K562 (cell line): ENCODE measurements at regions not wholly inside any gene's neighbourhood (a gene's known extent, or its start where the extent isn't known, plus 50 kb on each side); places are given as distances from the start of the nearest gene placed in this dataset.

Experiments used
- ATAC-seq: fragments of 200-7000 bp; cut with Tn5 transposase; 3 replicates; pipeline ENCODE4 v1.9.1; 2020; ENCODE audit warnings: moderate library complexity
- BruUV-seq: library from RNA; stranded (reverse); fragments of 400-500 nt; replicated peaks from 2 replicates; lab custom pipeline; 2021; lab: Mats Ljungman, UMichigan
- CTCF ChIA-PET: fragments of 300-600 bp; formaldehyde crosslinking; extraction: SDS; loops from one replicate; lab custom pipeline; 2021; ENCODE audit warnings: low intra/inter-chr PET ratio; lab: Yijun Ruan, JAX
- POLR2A ChIA-PET: fragments of 300-600, 350-650 bp; sonication (Branson Sonifier 250); formaldehyde crosslinking; extraction: SDS; loops from one replicate; lab custom pipeline; 2021; ENCODE audit warnings: antibody characterized with exemption, inconsistent platforms; lab: Yijun Ruan, JAX
- DNase-seq, 4 experiments: peaks; one replicate each; pipeline versions ENCODE4 v3.0.0 to v3.0.0-alpha.2; 2011 to 2018; ENCODE audit warnings: low spot score in 3 of 4, mixed read lengths in 3 of 4; ENCODE audit errors: extremely low read depth in 1 of 4
- FAIRE-seq: peaks from 2 replicates; lab custom pipeline; 2011; peaks lifted over from hg19 to GRCh38; lab: Jason Lieb, UNC
- H2AFZ ChIP-seq: 2 replicates; pipeline ENCODE4 v1.6.0; 2011; ENCODE audit warnings: low read depth, low read length, control low read depth, inconsistent platforms
- H3K27ac ChIP-seq: fragments of 200-600 bp; 3 replicates; pipeline ENCODE4 v1.8.0; 2011; ENCODE audit warnings: low read depth, mild to moderate bottlenecking, control low read depth, inconsistent platforms, low read length, moderate library complexity, mixed read lengths; ENCODE audit errors: extremely low read depth
- H3K27me3 ChIP-seq, 2 experiments: fragments of 300-600 bp in 1 of 2; 2 replicates in 1 of 2; 3 replicates in 1 of 2; pipeline versions ENCODE4 v1.6.0 to v1.8.0; 2011; ENCODE audit warnings: inconsistent platforms in 2 of 2, low read length in 2 of 2, mild to moderate bottlenecking in 1 of 2, mixed read lengths in 1 of 2, moderate library complexity in 1 of 2; ENCODE audit not compliant: control insufficient read depth in 2 of 2, insufficient read depth in 2 of 2
- H3K36me3 ChIP-seq: fragments of 300-600 bp; 3 replicates; pipeline ENCODE4 v1.8.0; 2011; ENCODE audit warnings: mild to moderate bottlenecking, low read length, inconsistent platforms; ENCODE audit not compliant: control insufficient read depth, insufficient read depth
- H3K4me1 ChIP-seq, 2 experiments: fragments of 200-600 bp in 1 of 2; replicated peaks in 1 of 2; 2 replicates in 1 of 2; 3 replicates in 1 of 2; pipeline versions ENCODE4 v1.5.1 to v1.8.0; 2011; ENCODE audit warnings: inconsistent platforms in 2 of 2, low read length in 2 of 2, mild to moderate bottlenecking in 1 of 2, mixed read lengths in 1 of 2, moderate library complexity in 1 of 2; ENCODE audit not compliant: control insufficient read depth in 2 of 2, insufficient read depth in 2 of 2
- H3K4me2 ChIP-seq: 2 replicates; pipeline ENCODE4 v1.6.1; 2011; ENCODE audit warnings: low read length, control low read depth, inconsistent platforms, mixed read lengths; ENCODE audit not compliant: insufficient read depth
- H3K4me3 ChIP-seq: fragments of 200-600 bp; sonication (generic), shearing (Covaris generic); 2 replicates; pipeline ENCODE4 v1.5.1; 2016; ENCODE audit warnings: control low read depth, inconsistent platforms
- H3K79me2 ChIP-seq: fragments of 200-600 bp; 3 replicates; pipeline ENCODE4 v1.8.0; 2011; ENCODE audit warnings: low read length, inconsistent platforms; ENCODE audit not compliant: control insufficient read depth, insufficient read depth
- H3K9ac ChIP-seq, 2 experiments: 2 replicates each; pipeline versions ENCODE4 v1.6.0 to v1.6.1; 2011; ENCODE audit warnings: low read depth in 2 of 2, low read length in 2 of 2, control low read depth in 1 of 2, inconsistent platforms in 1 of 2, mild to moderate bottlenecking in 1 of 2, mixed read lengths in 1 of 2; ENCODE audit not compliant: insufficient read depth in 1 of 2
- H3K9me1 ChIP-seq: one replicate; pipeline ENCODE4 v1.6.0; 2011; ENCODE audit warnings: inconsistent platforms, mild to moderate bottlenecking, low read length, moderate library complexity; ENCODE audit not compliant: control insufficient read depth, insufficient read depth
- H3K9me3 ChIP-seq: replicated peaks from 2 replicates; pipeline ENCODE4 v1.5.1; 2011; ENCODE audit warnings: low read depth, low read length, inconsistent platforms; ENCODE audit not compliant: control insufficient read depth, insufficient read depth
- H4K20me1 ChIP-seq: replicated peaks from 2 replicates; pipeline ENCODE4 v1.6.1; 2011; ENCODE audit warnings: low read length, inconsistent platforms, mixed read lengths; ENCODE audit not compliant: control insufficient read depth, insufficient read depth
- ATF3 ChIP-seq, 2 experiments: fragments of 450-650 bp in 1 of 2; sonication (generic) in 1 of 2; formaldehyde crosslinking in 1 of 2; IDR thresholded peaks in 1 of 2; conservative IDR thresholded peaks in 1 of 2; 2 replicates each; pipeline versions ENCODE4 v1.6.1 to v1.8.1; 2016 to 2023; ENCODE audit warnings: mild to moderate bottlenecking in 2 of 2, moderate library complexity in 2 of 2, inconsistent platforms in 1 of 2, missing genetic modification reagents in 1 of 2
- EZH2 ChIP-seq: IDR thresholded peaks from 2 replicates; pipeline ENCODE4 v1.6.1; 2012; ENCODE audit warnings: low read depth, mild to moderate bottlenecking, inconsistent platforms, low read length, borderline replicate concordance
- HLTF ChIP-seq: fragments of 450-650 bp; IDR thresholded peaks from 2 replicates; pipeline ENCODE4 v1.6.1; 2016
- MEF2D ChIP-seq: conservative IDR thresholded peaks from 2 replicates; pipeline ENCODE4 v1.6.1; 2016; ENCODE audit warnings: low read depth, missing genetic modification characterization, missing compliant biosample characterization
- NONO ChIP-seq, 2 experiments: fragments of 200-400 bp in 1 of 2; fragments of 450-650 bp in 1 of 2; formaldehyde crosslinking in 1 of 2; IDR thresholded peaks; 2 replicates each; pipeline ENCODE4 v1.6.1; 2017; ENCODE audit warnings: low read depth in 2 of 2, mild to moderate bottlenecking in 2 of 2, moderate library complexity in 2 of 2, low read length in 1 of 2
- ZBTB12 ChIP-seq: fragments of 250-450 bp; sonication (Bioruptor Pico); IDR thresholded peaks from 2 replicates; pipeline ENCODE4 v1.4.0; 2020
- ZBTB9 ChIP-seq: fragments of 450-650 bp; formaldehyde crosslinking; IDR thresholded peaks from 2 replicates; pipeline ENCODE4 v1.4.0; 2020; ENCODE audit warnings: mild to moderate bottlenecking, moderate library complexity
- ZNF3 ChIP-seq: fragments of 250-450 bp; sonication (Bioruptor Pico); IDR thresholded peaks from 2 replicates; pipeline ENCODE4 v1.5.0; 2021; ENCODE audit warnings: mild to moderate bottlenecking, moderate library complexity
- ZSCAN32 ChIP-seq: fragments of 450-650 bp; formaldehyde crosslinking; IDR thresholded peaks from 2 replicates; pipeline ENCODE4 v1.4.0; 2020; ENCODE audit warnings: mild to moderate bottlenecking, moderate library complexity
- WGBS: fragments of 100-300 bp; shearing (Covaris generic); methylation state at CpG from one replicate; pipeline ENCODE4 v1.1.6; 2016; ENCODE audit warnings: low coverage, mixed read lengths; ENCODE audit not compliant: insufficient coverage; ENCODE audit errors: missing lambda C conversion rate; 5-methylcytosine and 5-hydroxymethylcytosine counted together
- in situ Hi-C: fragments of 300-500 bp; cut with MboI; formaldehyde crosslinking; loops from 4 replicates; pipeline ENCODE4 v1.15.0; 2018; ENCODE audit warnings: inconsistent platforms, mixed read lengths
- intact Hi-C: fragments of 100-400 bp; cut with micrococcal nuclease; formaldehyde crosslinking; loops from 2 replicates; pipeline ENCODE4 v1.14.2; 2022

DNA sequence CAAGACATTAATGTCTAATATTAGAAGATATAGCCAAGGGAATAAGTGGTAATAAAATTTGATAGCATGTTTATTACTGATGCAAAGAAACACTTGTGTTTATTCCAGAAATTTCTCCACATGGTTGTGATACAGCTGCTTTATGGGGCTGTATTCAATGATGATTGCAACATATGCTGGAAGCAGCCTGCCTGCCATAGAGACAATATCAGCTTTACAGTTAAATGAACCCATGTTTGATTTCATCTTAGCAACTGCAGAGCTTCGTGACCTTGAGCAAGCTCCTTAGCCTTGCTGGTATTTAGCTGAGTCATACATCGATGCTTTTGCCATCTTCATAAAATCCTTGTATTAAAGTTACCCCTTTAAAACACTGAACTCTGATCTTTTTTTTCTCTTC, 168.1 kb upstream of the STAC start:
- Histone ChIP-seq H3K4me3 (no peak overlapping the region), H3K9ac (no peak overlapping the region), H2AFZ (no peak overlapping the region), H3K27me3 (no peaks in the 10 kb centered on the region), H3K9me3 (no peaks in the 10 kb centered on the region), H3K4me2 (no peak overlapping the region), H4K20me1 (no peaks in the 10 kb centered on the region)
- intact Hi-C loops = no loop called here
- no TSS peak for BruUV-seq
- no peak for ATAC-seq
- POLR2A ChIA-PET = no interaction called here
- no peak for TF ChIP-seq ZBTB12 (CRISPR knock-in tag)
- TF ChIP-seq EZH2 = no peak
- TF ChIP-seq ATF3 (IDR thresholded peaks at IDR 0.05) = no peak
- TF ChIP-seq ATF3 (CRISPR knock-in tag; conservative IDR thresholded peaks at IDR 0.05) = no peak
- TF ChIP-seq, all 486 proteins: peak for 0
- no peaks in the 10 kb centered on the region for H3K79me2 ChIP-seq
- CTCF ChIA-PET = no interaction called here
- H3K4me1 ChIP-seq = no peaks in the 10 kb centered on the region
- H3K36me3 ChIP-seq = no peaks in the 10 kb centered on the region
- in situ Hi-C loops = no loop called here
- no peak for FAIRE-seq
- no peak overlapping the region for H3K27ac ChIP-seq
- DNase-seq = no peak
- H3K9me1 ChIP-seq = no peaks in the 10 kb centered on the region
- 2% methylated on average over 2 of the region's 2 CpGs for WGBS

- no TSS peak for BruUV-seq
- Histone ChIP-seq H3K27ac (no peak overlapping the region), H3K4me2 (no peak overlapping the region), H3K9me1 (no peaks in the 10 kb centered on the region), H3K4me3 (no peak overlapping the region), H2AFZ (no peak overlapping the region), H3K9ac (no peak overlapping the region), H3K4me1 (no peaks in the 10 kb centered on the region), H3K79me2 (no peaks in the 10 kb centered on the region), H3K9me3 (no peaks in the 10 kb centered on the region), H3K27me3 (no peaks in the 10 kb centered on the region), H4K20me1 (no peaks in the 10 kb centered on the region), H3K36me3 (no peaks in the 10 kb centered on the region)
- in situ Hi-C loops = no loop called here
- no peak for ATAC-seq
- no peak for DNase-seq
- intact Hi-C loops = no loop called here
- FAIRE-seq = no peak
- ChIA-PET POLR2A (no interaction called here), CTCF (no interaction called here)
- 0% methylated on average over 3 of the region's 3 CpGs for WGBS
- TF ChIP-seq NONO (IDR thresholded peaks at IDR 0.05; ENCODE audit: low read depth in 2 of 2, low read length in 1 of 2) (no peak), ZSCAN32 (CRISPR knock-in tag) (no peak), ZNF3 (no peak), ZBTB9 (CRISPR knock-in tag) (no peak), MEF2D (tag) (no peak), HLTF (no peak)
These were observed 165.8 kb upstream of the STAC start for GRCh38 chr3:36214460-36214859.
